G401.6 (cell line): ENCODE measurements at regions not wholly inside any gene's neighbourhood (a gene's known extent, or its start where the extent isn't known, plus 50 kb on each side); places are given as distances from the start of the nearest gene placed in this dataset.

Experiments
- FAIRE-seq: peaks from 2 replicates; lab custom pipeline; 2012; peaks lifted over from hg19 to GRCh38; lab: Jason Lieb, UNC

GRCh38 chr6:85127168-85127498, 322.8 kb upstream of the NT5E start:
- FAIRE-seq, result no peak

- FAIRE-seq, result no peak
Observed at GRCh38 chr6:85126485-85127167, 323.3 kb upstream of the NT5E start.

- FAIRE-seq, result no peak
Observed at GRCh38 chr6:85125526-85125925, 324.4 kb upstream of the NT5E start.

- FAIRE-seq, result no peak
Observed at GRCh38 chr6:85124472-85125354, 325.2 kb upstream of the NT5E start.

GRCh38 chr6:85121158-85121557, 328.7 kb upstream of the NT5E start:
- FAIRE-seq, result no peak

- FAIRE-seq, result no peak
Observed at GRCh38 chr6:85118652-85119235, 331.1 kb upstream of the NT5E start.

- no peak for FAIRE-seq
Observed at GRCh38 chr6:85118233-85118632, 331.6 kb upstream of the NT5E start.

- no peak for FAIRE-seq
Observed at GRCh38 chr6:85116475-85116874, 333.4 kb upstream of the NT5E start.

- no peak for FAIRE-seq
Observed at GRCh38 chr6:85115876-85116275, 334.0 kb upstream of the NT5E start.

- no peak for FAIRE-seq
Observed at GRCh38 chr6:85115376-85115775, 334.5 kb upstream of the NT5E start.

- no peak for FAIRE-seq
Observed at GRCh38 chr6:85114581-85114935, 335.3 kb upstream of the NT5E start.

- FAIRE-seq, result no peak
Observed at GRCh38 chr6:85113934-85114580, 335.8 kb upstream of the NT5E start.

GRCh38 chr6:85112540-85112939, 337.3 kb upstream of the NT5E start:
- FAIRE-seq, result no peak

GRCh38 chr6:85111481-85112011, 338.3 kb upstream of the NT5E start:
- no peak for FAIRE-seq

GRCh38 chr6:85110943-85111342, 338.9 kb upstream of the NT5E start:
- no peak for FAIRE-seq

- FAIRE-seq, result no peak
Observed at GRCh38 chr6:85107701-85108100, 342.2 kb upstream of the NT5E start.

GRCh38 chr6:85096976-85097375, 332.6 kb upstream of the TBX18 start:
- no peak for FAIRE-seq

- no peak for FAIRE-seq
Observed at GRCh38 chr6:85092226-85092625, 327.8 kb upstream of the TBX18 start.

- FAIRE-seq, result no peak
Observed at GRCh38 chr6:85089255-85089654, 324.9 kb upstream of the TBX18 start.

GRCh38 chr6:85085875-85086274, 321.5 kb upstream of the TBX18 start:
- FAIRE-seq, result no peak

GRCh38 chr6:85081102-85081501, 316.7 kb upstream of the TBX18 start:
- FAIRE-seq, result no peak

- no peak for FAIRE-seq
Observed at GRCh38 chr6:85079761-85080160, 315.4 kb upstream of the TBX18 start.

- no peak for FAIRE-seq
Observed at GRCh38 chr6:85078058-85078457, 313.7 kb upstream of the TBX18 start.
